Middle frontal gyrus (tissue), 1 donor: ENCODE measurements at regions not wholly inside any gene's neighbourhood (a gene's known extent, or its start where the extent isn't known, plus 50 kb on each side); places are given as distances from the start of the nearest gene placed in this dataset.
"Not testable (repeated sequence)": the region's sequence is repeated elsewhere in the genome, so short reads cannot be mapped to it uniquely, and the experiment has no call there.

Experiments used
- DNase-seq: peaks from one replicate; pipeline ENCODE4 v3.0.0-alpha.2; 2015; ENCODE audit warnings: low spot score; ENCODE audit errors: extremely low spot score

DNA sequence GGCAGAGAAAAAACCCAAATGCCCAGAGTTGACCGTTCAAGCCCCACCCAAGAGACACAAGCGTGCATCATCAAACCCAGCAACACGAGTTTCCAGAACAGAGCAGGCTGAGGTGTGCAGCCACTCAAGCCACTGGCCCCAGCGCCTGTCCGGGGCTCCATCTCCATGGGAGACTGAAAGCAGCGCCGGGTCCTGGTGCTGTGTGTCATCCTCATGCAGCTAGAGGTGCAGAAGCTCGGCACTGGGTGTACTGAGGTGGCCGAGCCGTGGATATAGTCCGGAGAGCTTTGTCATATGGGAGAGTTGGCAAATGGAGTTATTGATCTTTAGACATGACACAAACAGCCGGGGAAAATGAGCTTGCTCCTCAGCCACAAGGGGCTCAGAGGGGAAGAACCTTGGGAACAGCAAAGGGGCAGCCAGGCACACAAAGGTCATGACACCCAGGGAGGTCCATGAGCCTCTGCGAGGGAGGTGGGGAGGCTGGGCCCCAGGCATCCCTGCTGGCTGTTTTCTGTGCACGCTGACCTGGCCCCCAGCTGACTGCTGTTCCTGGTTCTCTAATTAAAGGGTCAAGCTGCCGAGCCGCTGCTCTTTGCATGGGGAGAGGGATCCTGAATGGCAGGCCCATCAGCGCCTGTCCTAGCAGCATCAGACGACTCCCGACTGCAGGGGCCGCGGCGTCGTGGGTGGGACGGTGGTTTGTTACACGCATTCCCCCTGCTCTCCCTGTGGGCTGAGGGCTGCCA, 145.4 kb upstream of the SFSWAP start:
- DNase-seq: no peak

DNA sequence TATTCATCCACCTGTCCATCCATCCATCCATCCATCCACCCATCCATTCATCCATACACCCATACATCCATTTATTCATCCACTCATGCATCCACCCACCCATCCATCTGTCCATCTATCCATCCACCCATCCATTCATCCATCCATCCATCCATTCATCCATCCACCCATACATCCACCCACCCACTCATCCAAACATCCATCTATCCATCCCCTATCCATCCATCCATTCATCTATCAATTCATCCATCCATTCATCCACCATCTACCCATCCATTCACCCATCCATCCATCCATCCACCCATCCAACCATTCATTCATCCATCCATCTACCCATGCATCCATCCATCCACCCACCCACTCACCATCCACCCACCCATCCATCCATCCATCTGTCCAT, 142.6 kb upstream of the SFSWAP start:
- no peak for DNase-seq

- DNase-seq: no peak
Observed at GRCh38 chr12:131570596-131570995, 140.3 kb upstream of the SFSWAP start.

- DNase-seq: no peak
Observed at GRCh38 chr12:131571827-131572226, 139.1 kb upstream of the SFSWAP start.

DNA sequence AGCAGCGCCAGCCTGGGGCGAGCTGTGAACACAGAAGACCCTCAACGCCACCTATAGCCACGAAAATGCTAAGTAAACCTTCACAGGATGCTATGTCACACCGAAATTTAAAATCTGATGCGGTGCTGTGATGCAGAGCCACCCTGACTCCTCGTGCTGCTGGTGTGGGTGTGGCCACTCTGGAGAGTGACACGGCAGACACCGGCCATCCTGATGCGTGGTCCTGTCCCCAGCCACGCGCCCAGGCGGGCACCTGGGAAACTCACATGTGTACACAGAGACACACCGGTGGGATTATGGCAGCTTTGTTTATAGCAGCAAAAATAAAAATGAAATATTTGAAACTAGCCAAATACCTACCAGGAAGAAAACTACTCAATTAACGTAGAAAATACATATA, 138.3 kb upstream of the SFSWAP start:
- no peak for DNase-seq

DNA sequence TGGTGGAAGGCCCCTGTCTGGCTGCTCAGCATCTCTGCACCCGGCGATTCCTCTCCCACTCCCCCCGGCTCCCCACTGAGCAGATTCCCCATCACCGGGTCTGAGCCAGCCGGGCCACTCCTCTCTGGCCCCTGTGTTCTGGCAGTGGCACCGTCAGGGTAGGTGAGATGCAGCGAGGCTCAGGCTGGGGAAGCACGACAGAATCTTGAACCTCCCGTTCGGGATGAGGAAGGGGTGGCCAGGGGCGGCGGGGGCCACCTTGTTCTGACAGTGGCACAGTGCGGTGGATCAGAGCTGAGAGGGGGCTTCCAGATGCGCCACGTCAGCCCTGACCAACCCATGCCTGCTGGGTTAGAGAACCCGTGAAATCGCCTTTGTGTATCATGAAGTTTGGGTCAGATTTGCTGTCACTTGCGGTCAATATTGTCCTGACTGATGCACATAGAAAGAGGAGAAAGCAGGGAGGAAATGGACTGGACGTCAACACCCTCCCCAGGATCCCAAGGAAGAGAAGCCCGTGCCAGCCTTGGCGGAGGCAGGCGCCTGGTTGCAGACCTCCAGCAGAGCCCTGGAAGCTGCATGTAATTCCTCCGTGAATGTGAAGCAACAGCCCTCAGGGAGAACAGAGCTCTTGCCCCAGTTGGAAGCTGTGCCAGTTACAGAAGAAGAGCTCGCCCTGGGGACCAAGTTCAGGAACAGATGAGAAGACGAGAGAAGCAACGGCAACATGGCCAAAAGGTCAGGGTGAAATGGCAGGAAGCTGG, 137.1 kb upstream of the SFSWAP start:
- no peak for DNase-seq

GRCh38 chr12:131574395-131574771, 136.5 kb upstream of the SFSWAP start:
- DNase-seq: no peak

GRCh38 chr12:131575371-131575770, 135.5 kb upstream of the SFSWAP start:
- DNase-seq: no peak

- DNase-seq: not testable (repeated sequence)
Observed at GRCh38 chr12:131576734-131577133, 134.2 kb upstream of the SFSWAP start.

DNA sequence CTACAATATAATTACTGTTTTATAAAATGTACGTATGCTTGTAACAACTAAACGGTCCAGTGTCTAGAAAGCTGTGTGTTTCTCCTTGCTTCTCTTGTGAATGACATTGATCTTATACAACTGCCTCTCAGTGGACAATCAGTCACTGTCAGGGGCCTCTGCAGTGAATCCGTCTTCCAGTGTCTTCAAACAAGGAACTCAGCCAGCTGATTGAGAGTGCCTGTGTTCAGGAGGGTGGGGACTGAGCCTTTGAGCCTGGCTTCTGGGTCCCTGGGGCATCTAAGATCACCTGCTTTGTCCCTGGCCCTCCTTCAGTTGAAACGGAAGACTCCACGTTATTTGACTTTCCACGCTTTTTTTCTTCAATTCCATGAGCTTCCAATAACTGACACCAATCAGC, 133.1 kb upstream of the SFSWAP start:
- no peak for DNase-seq

GRCh38 chr12:131578828-131579470, 131.9 kb upstream of the SFSWAP start:
- no peak for DNase-seq

GRCh38 chr12:131583090-131583712, 127.7 kb upstream of the SFSWAP start:
- no peak for DNase-seq

GRCh38 chr12:131586269-131586668, 124.6 kb upstream of the SFSWAP start:
- DNase-seq: no peak

- no peak for DNase-seq
Observed at GRCh38 chr12:131586761-131587160, 124.1 kb upstream of the SFSWAP start.

GRCh38 chr12:131587565-131587964, 123.3 kb upstream of the SFSWAP start:
- no peak for DNase-seq

- DNase-seq: no peak
Observed at GRCh38 chr12:131589221-131589897, 121.5 kb upstream of the SFSWAP start.

DNA sequence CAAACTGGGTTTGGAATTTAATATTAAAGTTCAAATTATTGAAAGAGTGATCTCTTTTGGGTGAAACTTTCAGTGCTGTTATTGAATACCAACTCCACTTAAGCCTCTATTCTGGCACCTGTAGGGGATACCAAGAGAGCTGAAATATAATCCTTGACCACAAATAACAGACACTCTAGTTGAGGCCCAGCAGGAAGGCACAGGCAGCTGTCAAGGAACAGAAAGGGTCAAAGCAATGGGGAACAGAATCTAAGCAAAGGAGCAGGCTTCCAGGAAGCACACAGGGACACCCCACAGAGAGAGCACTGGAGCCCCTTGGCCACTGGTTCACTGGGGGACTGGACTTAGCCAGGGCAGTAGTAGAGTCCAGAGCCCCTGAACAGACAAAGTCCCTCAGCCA, 120.9 kb upstream of the SFSWAP start:
- DNase-seq: no peak

- DNase-seq: no peak
Observed at GRCh38 chr12:131591136-131591535, 119.8 kb upstream of the SFSWAP start.

DNA sequence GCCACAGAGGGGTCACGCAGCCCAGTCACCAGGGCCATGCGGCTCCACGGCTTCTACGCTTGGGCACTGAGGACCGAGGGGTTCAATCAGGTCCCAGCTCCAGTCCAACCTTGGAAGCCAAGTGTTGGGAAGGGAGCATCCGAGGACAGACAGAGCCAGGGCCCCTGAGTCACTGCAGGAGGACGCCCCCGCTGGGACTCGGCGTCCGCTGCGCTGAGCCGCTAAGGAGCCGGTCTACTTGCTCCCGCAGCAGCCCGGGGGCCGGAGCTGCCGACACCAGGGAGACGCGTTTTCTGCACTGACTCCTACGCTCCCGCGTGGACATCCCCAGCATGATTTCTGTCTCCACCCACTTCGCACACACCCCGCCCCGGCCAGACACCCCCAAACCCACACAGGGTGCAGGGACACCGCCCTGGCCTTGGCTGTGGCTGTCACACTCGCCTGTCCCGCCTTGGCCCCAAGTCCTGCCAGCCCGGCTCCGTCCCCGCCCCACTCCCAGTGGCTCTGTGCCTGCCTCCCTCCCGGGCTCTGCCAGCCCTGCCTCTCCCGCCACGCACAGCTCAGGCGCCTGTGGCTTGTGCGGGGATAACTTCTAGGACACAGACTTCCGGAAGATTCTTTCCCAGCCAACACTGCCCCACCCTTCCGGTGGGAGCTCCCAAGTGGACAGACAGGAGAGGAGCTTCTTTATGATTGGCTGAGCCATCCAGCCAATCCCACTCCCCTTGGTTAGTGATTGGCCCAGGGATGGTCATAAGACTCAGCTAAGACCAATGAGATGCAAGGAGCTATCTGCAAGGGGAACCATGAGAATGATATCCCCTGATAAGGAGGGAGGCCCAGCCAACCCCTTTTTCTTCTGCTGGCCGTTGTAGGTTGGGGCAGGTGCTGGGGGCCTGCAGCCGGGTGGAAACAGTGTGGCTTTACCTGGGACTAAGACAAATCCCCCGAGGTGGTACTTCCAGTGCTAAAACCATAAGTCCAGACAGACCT, 118.9 kb upstream of the SFSWAP start:
- DNase-seq: no peak

- no peak for DNase-seq
Observed at GRCh38 chr12:131592972-131593371, 117.9 kb upstream of the SFSWAP start.
